Endodermal cell (in vitro differentiated cells): ENCODE measurements at regions not wholly inside any gene's neighbourhood (a gene's known extent, or its start where the extent isn't known, plus 50 kb on each side); places are given as distances from the start of the nearest gene placed in this dataset.

Source experiments
- DNase-seq: peaks from one replicate; pipeline ENCODE4 v3.0.0-alpha.2; 2017
- H3K27ac ChIP-seq: 2 replicates; pipeline ENCODE4 v1.5.1; 2013; ENCODE audit warnings: mild to moderate bottlenecking, low read depth, low read length, moderate library complexity
- H3K27me3 ChIP-seq: 2 replicates; pipeline ENCODE4 v1.6.1; 2013; ENCODE audit warnings: mild to moderate bottlenecking, low read length, moderate library complexity; ENCODE audit not compliant: insufficient read depth, control insufficient read depth, poor library complexity, severe bottlenecking
- H3K36me3 ChIP-seq: 2 replicates; pipeline ENCODE4 v1.7.0; 2013; ENCODE audit warnings: mild to moderate bottlenecking, low read length, moderate library complexity; ENCODE audit not compliant: control insufficient read depth, insufficient read depth
- H3K4me1 ChIP-seq: one replicate; pipeline ENCODE4 v1.7.0; 2013; ENCODE audit warnings: low read length; ENCODE audit not compliant: control insufficient read depth, insufficient read depth
- H3K4me3 ChIP-seq: 2 replicates; pipeline ENCODE4 v1.5.1; 2013; ENCODE audit warnings: mild to moderate bottlenecking, low read length, moderate library complexity
- H3K9ac ChIP-seq: 2 replicates; pipeline ENCODE4 v1.6.1; 2013; ENCODE audit warnings: mild to moderate bottlenecking, low read length, moderate library complexity; ENCODE audit not compliant: poor library complexity, severe bottlenecking; ENCODE audit errors: extremely low read depth
- H3K9me3 ChIP-seq: 2 replicates; pipeline ENCODE4 v1.6.1; 2013; ENCODE audit warnings: mild to moderate bottlenecking, low read length, moderate library complexity; ENCODE audit not compliant: control insufficient read depth
- H3K27ac Mint-ChIP-seq: 2 replicates; pipeline ENCODE4 v1.8.0; 2020; ENCODE audit warnings: mixed read lengths
- H3K27me3 Mint-ChIP-seq: 2 replicates; pipeline ENCODE4 v1.8.0; 2021; ENCODE audit warnings: mild to moderate bottlenecking, mixed read lengths; ENCODE audit not compliant: insufficient read depth
- H3K36me3 Mint-ChIP-seq: 2 replicates; pipeline ENCODE4 v1.8.0; 2020; ENCODE audit warnings: low read depth, mixed read lengths
- H3K4me1 Mint-ChIP-seq: 2 replicates; pipeline ENCODE4 v1.8.0; 2020; ENCODE audit warnings: mixed read lengths
- H3K4me3 Mint-ChIP-seq: 2 replicates; pipeline ENCODE4 v1.8.0; 2020; ENCODE audit warnings: mild to moderate bottlenecking, moderate library complexity, mixed read lengths
- H3K9me3 Mint-ChIP-seq: 2 replicates; pipeline ENCODE4 v1.8.0; 2020; ENCODE audit warnings: mild to moderate bottlenecking, mixed read lengths
- CTCF ChIP-seq: fragments of 200-600 bp; sonication (generic); conservative IDR thresholded peaks from 2 replicates; pipeline ENCODE4 v1.5.0; 2021; ENCODE audit warnings: antibody characterized with exemption, mild to moderate bottlenecking
- WGBS, 2 experiments: methylation state at CpG; one replicate each; pipeline versions ENCODE4 v1.1.5 to v1.1.7; 2013; ENCODE audit warnings: missing lambda C conversion rate in 2 of 2, mixed read lengths in 1 of 2; ENCODE audit not compliant: insufficient coverage in 1 of 2, insufficient read length in 1 of 2; 5-methylcytosine and 5-hydroxymethylcytosine counted together

- H3K9me3 ChIP-seq = no peaks in the 10 kb centered on the region
- no peaks in the 10 kb centered on the region for H3K27me3 Mint-ChIP-seq
- H3K4me3 ChIP-seq = no peak overlapping the region
- H3K27ac ChIP-seq = no peak overlapping the region
- no peak overlapping the region for H3K4me3 Mint-ChIP-seq
- H3K9me3 Mint-ChIP-seq = no peaks in the 10 kb centered on the region
- whole genome bisulfite sequencing, 2 experiments = 88 to 90% methylated on average over 3 of the region's 3 CpGs
- H3K27me3 ChIP-seq = no peaks in the 10 kb centered on the region
- H3K27ac Mint-ChIP-seq = no peak overlapping the region
- DNase-seq = no peak
- H3K4me1 Mint-ChIP-seq = no peaks in the 10 kb centered on the region
- no peak for TF ChIP-seq CTCF
- no peaks in the 10 kb centered on the region for H3K36me3 Mint-ChIP-seq
- no peaks in the 10 kb centered on the region for H3K36me3 ChIP-seq
- H3K9ac ChIP-seq = no peak overlapping the region
- H3K4me1 ChIP-seq = no peaks in the 10 kb centered on the region
Observed at GRCh38 chr2:41457026-41457425, 590.8 kb upstream of the PKDCC start.

GRCh38 chr2:41460661-41461060, 587.2 kb upstream of the PKDCC start:
- Histone ChIP-seq H3K9me3 (no peaks in the 10 kb centered on the region), H3K27me3 (no peaks in the 10 kb centered on the region), H3K4me1 (no peaks in the 10 kb centered on the region), H3K27ac (no peak overlapping the region), H3K36me3 (no peaks in the 10 kb centered on the region), H3K4me3 (no peak overlapping the region), H3K9ac (no peak overlapping the region)
- H3K4me3 Mint-ChIP-seq = no peak overlapping the region
- no peak for DNase-seq
- H3K9me3 Mint-ChIP-seq = no peaks in the 10 kb centered on the region
- no peaks in the 10 kb centered on the region for H3K36me3 Mint-ChIP-seq
- H3K27me3 Mint-ChIP-seq = no peaks in the 10 kb centered on the region
- 75% methylated on average over 1 of the region's 1 CpG; no CpG with 5 or more reads in 1 of the 2 experiments for WGBS, 2 experiments
- TF ChIP-seq CTCF = no peak
- no peaks in the 10 kb centered on the region for H3K4me1 Mint-ChIP-seq
- no peak overlapping the region for H3K27ac Mint-ChIP-seq

GRCh38 chr2:41464395-41464794, 583.4 kb upstream of the PKDCC start:
- peak; percentile 42 for TF ChIP-seq CTCF
- no peak overlapping the region for H3K27ac ChIP-seq
- H3K9me3 ChIP-seq = no peaks in the 10 kb centered on the region
- Mint-ChIP-seq H3K4me1 (no peaks in the 10 kb centered on the region), H3K36me3 (no peaks in the 10 kb centered on the region), H3K27ac (no peak overlapping the region), H3K9me3 (no peaks in the 10 kb centered on the region), H3K27me3 (no peaks in the 10 kb centered on the region), H3K4me3 (no peak overlapping the region)
- H3K27me3 ChIP-seq = no peaks in the 10 kb centered on the region
- H3K36me3 ChIP-seq = no peaks in the 10 kb centered on the region
- no peak overlapping the region for H3K9ac ChIP-seq
- no peak for DNase-seq
- H3K4me1 ChIP-seq = no peaks in the 10 kb centered on the region
- no peak overlapping the region for H3K4me3 ChIP-seq
